ENCODE measurements at regions not wholly inside any gene's neighbourhood (a gene's known extent, or its start where the extent isn't known, plus 50 kb on each side); places are given as distances from the start of the nearest gene placed in this dataset.

DNA sequence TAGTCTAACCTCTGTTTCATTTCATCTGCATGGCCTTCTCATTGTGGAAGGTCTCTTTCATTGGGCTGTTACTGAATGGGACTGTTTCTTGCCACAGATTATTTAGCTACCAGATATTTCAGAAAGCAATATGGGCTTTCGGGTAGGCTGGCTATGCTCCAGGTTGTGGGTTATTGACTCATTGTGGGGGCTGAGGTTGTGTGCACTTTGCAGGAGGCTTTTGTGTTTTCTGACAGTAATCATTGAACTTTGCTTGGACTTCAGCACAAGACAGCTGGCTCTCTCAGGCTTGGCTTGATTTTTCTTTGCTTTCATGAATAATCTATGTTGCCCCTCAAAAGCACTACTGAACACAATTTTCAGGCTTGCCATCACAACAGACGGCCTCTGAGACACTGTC lies 771.1 kb upstream of the TSPY4 start:
- TF ChIP-seq, protein P1, sequence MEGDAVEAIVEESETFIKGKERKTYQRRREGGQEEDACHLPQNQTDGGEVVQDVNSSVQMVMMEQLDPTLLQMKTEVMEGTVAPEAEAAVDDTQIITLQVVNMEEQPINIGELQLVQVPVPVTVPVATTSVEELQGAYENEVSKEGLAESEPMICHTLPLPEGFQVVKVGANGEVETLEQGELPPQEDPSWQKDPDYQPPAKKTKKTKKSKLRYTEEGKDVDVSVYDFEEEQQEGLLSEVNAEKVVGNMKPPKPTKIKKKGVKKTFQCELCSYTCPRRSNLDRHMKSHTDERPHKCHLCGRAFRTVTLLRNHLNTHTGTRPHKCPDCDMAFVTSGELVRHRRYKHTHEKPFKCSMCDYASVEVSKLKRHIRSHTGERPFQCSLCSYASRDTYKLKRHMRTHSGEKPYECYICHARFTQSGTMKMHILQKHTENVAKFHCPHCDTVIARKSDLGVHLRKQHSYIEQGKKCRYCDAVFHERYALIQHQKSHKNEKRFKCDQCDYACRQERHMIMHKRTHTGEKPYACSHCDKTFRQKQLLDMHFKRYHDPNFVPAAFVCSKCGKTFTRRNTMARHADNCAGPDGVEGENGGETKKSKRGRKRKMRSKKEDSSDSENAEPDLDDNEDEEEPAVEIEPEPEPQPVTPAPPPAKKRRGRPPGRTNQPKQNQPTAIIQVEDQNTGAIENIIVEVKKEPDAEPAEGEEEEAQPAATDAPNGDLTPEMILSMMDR (IDR thresholded peaks at IDR 0.05 in 4 of 5, conservative IDR thresholded peaks at IDR 0.05 in 1 of 5), result no peak
- no peak for TF ChIP-seq POLR2A (IDR thresholded peaks at IDR 0.05)

Measured in gastrocnemius medialis (tissue), 4 donors.